GM18499 (cell line): ENCODE measurements at regions not wholly inside any gene's neighbourhood (a gene's known extent, or its start where the extent isn't known, plus 50 kb on each side); places are given as distances from the start of the nearest gene placed in this dataset.
A peak's percentile ranks its signal among the peaks of the same experiment; 100 is the strongest.

Source experiments
- ATAC-seq: cut with Tn5 transposase; IDR thresholded peaks from one replicate; pipeline ENCODE4 v1.9.1; 2021; ENCODE audit warnings: moderate number of reproducible peaks; ENCODE audit not compliant: insufficient read depth, unreplicated experiment

GRCh38 chr5:126357585-126358342 lies 65.4 kb upstream of the GRAMD2B start:
- ATAC-seq, result no peak

- ATAC-seq, result peak; percentile 91
Measured at GRCh38 chr5:126358525-126358924, 64.7 kb upstream of the GRAMD2B start.

- no peak for ATAC-seq
Measured at GRCh38 chr5:126359884-126360283, 63.3 kb upstream of the GRAMD2B start.

GRCh38 chr5:126360467-126360866 lies 62.7 kb upstream of the GRAMD2B start:
- ATAC-seq, result no peak

GRCh38 chr5:126363658-126364057 lies 59.6 kb upstream of the GRAMD2B start:
- ATAC-seq, result no peak

GRCh38 chr5:126364206-126364902 lies 58.9 kb upstream of the GRAMD2B start:
- ATAC-seq, result no peak

GRCh38 chr5:126365446-126366198 lies 57.6 kb upstream of the GRAMD2B start:
- no peak for ATAC-seq

- ATAC-seq, result no peak
Measured at GRCh38 chr5:126366199-126366560, 57.0 kb upstream of the GRAMD2B start.

- ATAC-seq, result no peak
Measured at GRCh38 chr5:126368239-126368812, 54.9 kb upstream of the GRAMD2B start.

GRCh38 chr5:126369083-126369482 lies 54.1 kb upstream of the GRAMD2B start:
- ATAC-seq, result no peak

GRCh38 chr5:126369995-126370731 lies 53.0 kb upstream of the GRAMD2B start:
- ATAC-seq, result no peak

GRCh38 chr5:126370796-126371718 lies 52.2 kb upstream of the GRAMD2B start:
- no peak for ATAC-seq

GRCh38 chr5:126373375-126374108 lies 49.7 kb upstream of the GRAMD2B start:
- no peak for ATAC-seq
